ENCODE measurements at regions not wholly inside any gene's neighbourhood (a gene's known extent, or its start where the extent isn't known, plus 50 kb on each side); places are given as distances from the start of the nearest gene placed in this dataset.

DNA sequence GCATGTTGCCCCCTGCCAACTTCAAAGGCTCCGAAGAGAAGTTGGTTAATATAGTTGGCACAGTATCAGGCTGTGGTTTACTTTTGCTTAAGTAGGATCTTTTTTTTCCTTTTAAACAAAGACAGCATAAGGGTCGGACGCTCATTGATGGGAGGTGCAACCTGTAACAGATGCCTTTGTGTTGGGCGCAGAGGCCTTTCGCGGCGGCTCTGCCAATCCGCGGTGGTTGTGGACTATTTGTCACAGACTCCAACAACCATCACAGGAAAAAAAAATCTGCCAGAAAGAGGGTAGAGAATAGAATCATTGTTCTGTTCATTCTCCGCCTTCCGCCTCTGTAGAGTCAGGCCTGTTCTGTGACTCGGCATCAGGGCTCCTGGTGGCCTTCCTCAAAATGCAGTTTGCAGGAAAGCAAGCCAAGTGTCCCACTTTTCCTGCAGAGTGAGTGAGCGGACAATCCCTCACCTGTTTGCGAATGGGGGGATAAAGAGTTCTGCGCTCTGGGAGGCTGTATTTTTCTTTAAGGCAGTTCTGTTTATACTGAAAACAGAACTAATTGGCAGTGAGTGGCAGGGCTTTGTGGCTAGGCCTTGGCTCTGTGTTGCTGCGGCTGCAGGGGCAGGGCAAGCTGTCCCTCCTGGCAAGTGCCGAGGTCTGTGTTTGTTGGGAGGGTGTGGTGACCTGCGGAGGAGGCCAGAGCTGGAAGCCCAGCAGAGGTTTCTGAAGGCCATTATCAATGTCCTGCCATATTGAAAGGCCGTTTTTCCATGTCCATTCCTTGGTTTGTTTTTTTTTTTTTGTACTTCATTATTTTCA, 83.0 kb upstream of the PIWIL1 start:
- H3K4me1 Mint-ChIP-seq, result no peaks in the 10 kb centered on the region
- Histone ChIP-seq H3K27me3 (ENCODE audit: insufficient read depth, low read length) (no peaks in the 10 kb centered on the region), H3K79me2 (ENCODE audit: insufficient read depth, low read length) (no peaks in the 10 kb centered on the region), H2BK20ac (ENCODE audit: low read depth, low read length, poor library complexity, severe bottlenecking) (no peak overlapping the region), H2AFZ (ENCODE audit: low read length) (no peak overlapping the region), H3K18ac (ENCODE audit: insufficient read length, low read depth, low read length) (no peak overlapping the region), H3T11ph (ENCODE audit: low read length) (no peak overlapping the region), H3K9me3 (ENCODE audit: control insufficient read depth, low read depth, low read length) (no peaks in the 10 kb centered on the region), H3K79me1 (ENCODE audit: insufficient read depth, low read depth, low read length, poor library complexity, severe bottlenecking) (no peaks in the 10 kb centered on the region), H3K27ac (ENCODE audit: insufficient read length, low read depth, low read length) (no peak overlapping the region), H4K20me1 (ENCODE audit: control insufficient read depth, insufficient read depth, insufficient read length) (no peaks in the 10 kb centered on the region), H2BK12ac (ENCODE audit: insufficient read length, low read depth, low read length) (no peak overlapping the region), H2BK15ac (ENCODE audit: low read depth, low read length) (no peak overlapping the region), H2AK5ac (ENCODE audit: insufficient read length, low read length) (no peak overlapping the region), H3K23ac (ENCODE audit: insufficient read length, low read depth, low read length) (no peak overlapping the region), H3K4me1 (ENCODE audit: insufficient read depth, low read length) (no peaks in the 10 kb centered on the region), H4K91ac (ENCODE audit: insufficient read length, low read depth, low read length) (no peak overlapping the region), H3K14ac (ENCODE audit: insufficient read depth, low read length) (no peak overlapping the region), H2BK120ac (ENCODE audit: low read depth, low read length, poor library complexity, severe bottlenecking) (no peak overlapping the region), H4K8ac (replicated peaks; ENCODE audit: insufficient read length, low read depth, low read length) (no peak overlapping the region), H3K4me2 (ENCODE audit: insufficient read depth, insufficient read length, low read length) (no peak overlapping the region), H3K23me2 (ENCODE audit: insufficient read length, low read depth, low read length, poor library complexity, severe bottlenecking) (peaks cover 2% of the 10 kb centered on the region), H3K56ac (ENCODE audit: insufficient read length, low read depth, low read length) (no peak overlapping the region), H3K9ac (ENCODE audit: extremely low read depth, insufficient read length, low read length) (no peak overlapping the region), H2BK5ac (ENCODE audit: insufficient read length, low read length) (no peak overlapping the region), H3K4ac (ENCODE audit: low read depth, low read length) (no peak overlapping the region), H4K5ac (ENCODE audit: insufficient read length, low read depth, low read length) (no peak overlapping the region)
- no CpG with 5 or more reads among the region's 19 CpGs for WGBS (ENCODE audit: extremely low coverage, insufficient read length, low lambda C conversion rate)
- H3K36me3 Mint-ChIP-seq (ENCODE audit: insufficient read depth in 1 of 3, low read depth in 3 of 3), result no peaks in the 10 kb centered on the region
- DNase-seq, result no peak
- no peak overlapping the region for H3K27ac Mint-ChIP-seq
- no peak for TF ChIP-seq CTCF (conservative IDR thresholded peaks at IDR 0.05)
- no peaks in the 10 kb centered on the region; a peak in 1 of 5 replicates for H3K9me3 Mint-ChIP-seq
- H3K4me3 Mint-ChIP-seq, result no peak overlapping the region
- peaks cover 55% of the 10 kb centered on the region for H3K27me3 Mint-ChIP-seq (ENCODE audit: low read depth)

All from H9 (cell line).